ENCODE measurements at regions not wholly inside any gene's neighbourhood (a gene's known extent, or its start where the extent isn't known, plus 50 kb on each side); places are given as distances from the start of the nearest gene placed in this dataset.
"Not testable (repeated sequence)": the region's sequence is repeated elsewhere in the genome, so short reads cannot be mapped to it uniquely, and the experiment has no call there.

DNA sequence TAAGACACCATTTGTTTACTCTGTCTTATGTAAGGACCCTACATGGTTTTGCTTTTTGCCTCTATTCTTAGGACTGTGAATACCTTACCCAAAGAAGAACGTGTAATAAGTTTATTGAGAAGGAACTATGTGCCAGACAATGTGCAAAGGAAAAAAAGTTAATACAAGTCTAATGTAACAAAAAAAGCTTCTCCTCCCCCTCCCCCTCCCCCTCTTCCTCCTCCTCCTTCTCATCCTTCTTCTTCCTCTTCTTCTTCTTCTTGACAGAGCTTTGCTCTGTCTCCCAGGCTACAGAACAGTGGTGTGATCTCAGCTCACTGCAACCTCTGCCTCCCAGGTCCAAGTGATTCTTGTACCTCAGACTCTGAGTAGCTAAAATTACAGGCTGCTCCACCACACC lies 50.9 kb upstream of the MITF start:
- in situ Hi-C loops (cut with MboI; ENCODE audit: low sequenced_read_pairs), result no loop called here

DNA sequence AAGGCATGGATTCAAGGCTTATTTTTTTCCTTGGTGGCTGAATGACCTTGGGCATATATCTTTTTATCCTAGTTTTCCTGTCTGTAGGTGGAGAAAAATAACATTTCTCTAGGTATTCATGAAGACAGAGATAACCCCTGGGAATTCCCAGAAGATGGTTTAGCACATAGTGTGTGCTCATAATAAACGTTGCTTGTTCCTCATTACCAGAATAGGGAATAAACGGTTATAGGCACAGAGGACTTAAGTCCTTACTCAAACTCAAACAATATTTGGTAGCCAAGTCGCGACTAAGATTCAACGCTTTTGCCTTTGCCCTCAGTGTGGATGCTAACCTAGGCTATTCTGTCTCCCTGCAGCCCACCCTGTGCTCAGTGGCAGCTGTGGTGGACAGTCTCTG lies 51.6 kb upstream of the MITF start:
- in situ Hi-C loops (cut with MboI; ENCODE audit: low sequenced_read_pairs), result no loop called here

DNA sequence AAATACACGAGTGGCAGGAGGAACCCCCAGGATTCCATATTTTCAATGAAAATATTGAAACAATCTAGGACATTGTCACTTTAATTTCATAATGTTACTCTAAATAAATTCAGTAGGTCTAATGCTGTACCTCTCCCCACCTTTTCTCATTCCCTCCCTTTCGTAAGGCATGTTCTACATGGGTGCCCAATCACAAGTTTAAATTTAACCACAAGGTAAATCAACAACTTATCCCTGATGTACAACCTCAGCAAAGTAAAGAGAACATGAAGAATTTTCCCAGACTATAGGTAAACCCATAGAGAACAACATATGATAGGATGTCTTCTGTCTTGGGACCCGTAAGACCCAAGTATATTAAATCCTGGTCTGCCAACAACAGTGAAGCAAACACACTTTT lies 53.2 kb upstream of the MITF start:
- in situ Hi-C loops (cut with MboI; ENCODE audit: low sequenced_read_pairs), result no loop called here

DNA sequence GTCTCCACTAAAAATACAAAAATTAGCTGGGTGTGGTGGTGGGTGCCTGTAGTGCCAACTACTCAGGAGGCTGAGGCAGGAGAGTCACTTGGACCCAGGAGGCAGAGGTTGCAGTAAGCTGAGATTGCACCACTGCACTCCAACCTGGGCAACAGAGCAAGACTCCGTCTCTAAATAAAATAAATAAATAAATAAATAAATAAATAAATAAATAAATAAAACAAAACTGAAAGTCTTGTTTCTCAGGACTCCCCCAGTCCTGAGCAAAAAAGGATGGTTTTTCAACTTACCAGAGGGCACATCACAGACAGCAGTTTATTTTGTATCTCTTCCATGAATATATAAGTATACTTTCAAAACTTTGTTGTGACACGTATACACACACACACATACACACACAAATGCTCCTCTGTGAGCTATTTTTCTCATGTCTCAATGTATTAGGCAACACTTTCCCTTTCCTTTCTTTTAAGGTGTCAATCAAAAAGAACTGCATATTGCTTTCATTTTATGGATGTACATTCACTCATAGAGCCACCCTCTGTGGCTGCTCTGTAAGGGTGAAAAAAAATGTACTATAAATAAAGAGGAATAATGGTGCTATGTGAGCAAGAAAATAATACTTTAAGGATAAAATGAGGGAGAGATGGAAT lies 54.8 kb upstream of the MITF start:
- in situ Hi-C loops (cut with MboI; ENCODE audit: low sequenced_read_pairs), result no loop called here

DNA sequence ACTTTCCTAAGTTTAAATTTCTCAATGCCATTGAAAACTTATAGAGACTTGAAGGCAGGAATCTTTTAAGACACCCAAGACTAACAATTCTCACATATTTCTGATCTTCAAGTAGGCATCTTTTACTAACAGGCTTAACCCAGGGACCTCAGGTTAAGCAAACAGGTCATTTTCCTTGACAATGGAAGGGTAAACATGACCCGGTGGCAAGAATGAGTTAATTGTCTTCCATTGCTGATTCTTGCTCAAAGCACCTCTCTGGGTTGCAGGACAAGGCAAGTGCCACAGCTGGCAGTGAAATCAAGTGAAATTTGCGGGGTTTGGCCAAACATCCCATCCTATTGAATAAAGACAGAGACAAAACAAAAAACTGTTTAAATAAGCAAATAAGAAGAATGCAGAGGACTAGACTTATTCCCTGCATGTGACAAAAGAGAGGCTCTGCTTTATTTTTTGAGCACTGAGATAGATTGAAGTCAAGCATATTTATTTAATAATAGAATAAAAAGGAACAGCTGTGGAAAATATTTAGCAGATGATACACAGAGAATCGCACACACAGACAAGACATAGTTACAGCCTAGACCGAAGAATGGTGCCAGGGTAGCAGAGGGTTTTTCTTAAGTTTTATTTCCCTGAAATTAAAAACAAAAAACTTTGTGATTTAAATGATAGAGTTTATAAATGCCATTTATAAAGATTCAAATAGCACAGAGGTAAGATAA lies 56.0 kb upstream of the MITF start:
- in situ Hi-C loops (cut with MboI; ENCODE audit: low sequenced_read_pairs), result no loop called here

GRCh38 chr3:69677456-69677855 lies 61.8 kb upstream of the MITF start:
- in situ Hi-C loops (cut with MboI; ENCODE audit: low sequenced_read_pairs), result not testable (repeated sequence)

- in situ Hi-C loops (cut with MboI; ENCODE audit: low sequenced_read_pairs), result no loop called here
These were observed 63.3 kb upstream of the MITF start for GRCh38 chr3:69675786-69676530.

GRCh38 chr3:69674752-69675151 lies 64.5 kb upstream of the MITF start:
- in situ Hi-C loops (cut with MboI; ENCODE audit: low sequenced_read_pairs), result loop anchor here (25.0 kb wide), 1 partner anchor 512 kb away; no protein-coding TSS in a partner anchor

GRCh38 chr3:69671082-69671952 lies 67.9 kb upstream of the MITF start:
- in situ Hi-C loops (cut with MboI; ENCODE audit: low sequenced_read_pairs), result loop anchor here (25.0 kb wide), 1 partner anchor 509 kb away; no protein-coding TSS in a partner anchor

- in situ Hi-C loops (cut with MboI; ENCODE audit: low sequenced_read_pairs), result loop anchor here (25.0 kb wide), 1 partner anchor 507 kb away; no protein-coding TSS in a partner anchor
These were observed 70.2 kb upstream of the MITF start for GRCh38 chr3:69669070-69669469.

- in situ Hi-C loops (cut with MboI; ENCODE audit: low sequenced_read_pairs), result loop anchor here (25.0 kb wide), 1 partner anchor 503 kb away; no protein-coding TSS in a partner anchor
These were observed 74.1 kb upstream of the MITF start for GRCh38 chr3:69665026-69665737.

DNA sequence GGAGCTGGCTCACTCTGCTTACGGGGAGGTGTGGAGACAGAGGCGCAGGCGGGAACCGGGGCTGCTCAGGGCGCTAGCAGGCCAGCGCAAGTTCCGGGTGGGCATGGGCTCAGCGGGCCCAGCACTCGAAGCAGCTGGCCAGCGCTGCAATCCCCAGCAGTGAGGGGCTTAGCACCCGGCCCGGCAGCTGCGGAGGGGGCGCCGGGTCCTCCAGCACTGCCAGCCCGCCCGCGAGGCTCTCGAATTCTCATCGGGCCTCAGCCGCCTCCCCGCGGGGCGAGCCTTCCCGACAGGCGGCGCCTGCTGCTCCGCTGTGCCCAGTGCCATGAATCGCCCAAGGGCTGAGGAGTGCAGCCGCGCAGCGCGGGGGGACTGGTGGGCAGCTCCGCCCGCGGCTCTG lies 78.6 kb upstream of the MITF start:
- in situ Hi-C loops (cut with MboI; ENCODE audit: low sequenced_read_pairs), result loop anchor here (25.0 kb wide), 1 partner anchor 498 kb away; no protein-coding TSS in a partner anchor

DNA sequence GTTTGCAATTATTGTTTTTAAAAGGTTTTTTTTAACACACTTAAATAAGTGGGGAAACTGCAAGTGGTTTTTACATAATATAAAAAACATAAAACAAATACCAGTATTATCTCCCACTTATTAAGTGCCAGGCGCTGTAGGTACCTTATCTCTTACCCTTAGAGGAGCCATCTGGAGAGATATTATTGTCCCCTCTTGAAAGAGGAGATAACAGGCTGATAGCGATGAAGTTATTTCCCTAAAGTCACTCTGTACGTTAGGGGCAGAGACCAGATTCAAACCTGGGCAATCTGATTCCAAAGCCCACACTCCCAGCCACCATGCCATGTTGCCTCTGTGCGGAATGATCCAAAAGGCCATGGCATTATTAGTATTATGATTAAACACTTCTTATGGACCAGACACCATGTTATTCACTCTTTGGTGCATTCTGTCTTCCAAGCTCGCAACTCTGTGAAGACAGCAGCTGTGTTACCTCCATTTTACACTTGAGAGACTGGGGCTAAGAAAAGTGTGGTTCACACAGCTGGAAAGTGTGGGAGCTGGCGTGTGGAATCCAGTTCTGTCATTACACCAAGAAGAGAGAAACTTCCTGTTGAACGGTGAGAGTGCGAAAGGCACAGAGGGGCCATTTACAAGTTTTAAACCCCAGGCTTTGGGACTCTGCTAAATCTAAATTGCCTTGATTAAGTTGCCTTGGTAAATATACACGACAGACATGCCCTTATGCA lies 79.9 kb upstream of the MITF start:
- in situ Hi-C loops (cut with MboI; ENCODE audit: low sequenced_read_pairs), result loop anchor here (25.0 kb wide), 1 partner anchor 497 kb away; no protein-coding TSS in a partner anchor

GRCh38 chr3:69658514-69659140 lies 80.6 kb upstream of the MITF start:
- in situ Hi-C loops (cut with MboI; ENCODE audit: low sequenced_read_pairs), result loop anchor here (25.0 kb wide), 1 partner anchor 496 kb away; no protein-coding TSS in a partner anchor

DNA sequence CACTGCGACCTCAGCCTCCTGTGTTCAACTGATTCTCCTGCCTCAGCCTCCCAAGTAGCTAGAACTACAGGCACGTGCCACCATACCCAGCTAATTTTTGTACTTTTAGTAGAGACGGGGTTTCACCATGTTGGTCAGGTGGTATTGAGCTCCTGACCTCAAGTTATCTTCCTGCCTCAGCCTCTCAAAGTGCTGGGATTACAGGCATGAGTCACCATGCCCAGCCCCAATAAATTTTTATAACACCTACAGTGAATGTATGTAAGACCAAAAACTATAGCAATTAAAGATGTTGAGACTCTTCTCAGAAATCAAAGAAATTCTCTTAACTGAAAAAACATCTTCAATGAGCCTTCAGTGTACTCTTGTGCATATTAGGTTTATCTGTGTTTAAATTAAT lies 82.2 kb upstream of the MITF start:
- in situ Hi-C loops (cut with MboI; ENCODE audit: low sequenced_read_pairs), result loop anchor here (25.0 kb wide), 1 partner anchor 495 kb away; no protein-coding TSS in a partner anchor

DNA sequence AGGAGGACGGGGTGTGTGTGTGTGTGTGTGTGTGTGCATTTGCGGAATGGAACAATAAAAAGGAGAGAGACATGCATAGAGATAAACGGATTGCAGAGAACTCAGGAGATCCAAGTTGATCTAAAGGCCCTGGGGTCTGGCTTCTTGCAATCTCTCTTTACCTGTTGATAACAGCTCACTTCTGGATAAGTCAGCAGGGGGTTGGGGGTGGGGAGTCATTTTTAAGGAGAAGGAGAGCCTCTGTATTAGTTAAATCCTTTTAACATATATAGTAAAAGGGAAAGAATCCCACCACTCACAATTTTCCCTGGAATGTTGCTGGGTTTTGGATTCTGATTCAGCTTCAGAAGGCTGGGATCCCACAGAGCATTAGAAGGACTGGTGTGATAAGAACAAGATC lies 87.5 kb upstream of the MITF start:
- in situ Hi-C loops (cut with MboI; ENCODE audit: low sequenced_read_pairs), result loop anchor here (25.0 kb wide), 1 partner anchor 489 kb away; no protein-coding TSS in a partner anchor

DNA sequence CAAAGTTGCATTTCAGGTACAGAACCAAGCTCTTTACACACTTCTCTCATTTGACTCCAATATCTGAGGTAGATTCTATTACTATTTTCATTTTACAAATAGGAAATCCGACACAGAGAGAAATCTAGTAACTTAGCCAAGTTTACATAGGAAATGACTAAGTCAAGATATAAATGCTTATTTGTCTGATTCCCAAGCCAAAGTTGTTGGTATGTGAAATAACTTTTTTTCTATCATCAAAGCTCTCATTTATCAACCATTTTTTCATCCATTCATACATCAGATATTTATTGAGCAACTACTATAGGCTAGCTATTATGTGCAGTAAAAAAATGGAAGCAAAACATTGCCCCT lies 89.2 kb upstream of the MITF start:
- in situ Hi-C loops (cut with MboI; ENCODE audit: low sequenced_read_pairs), result loop anchor here (25.0 kb wide), 1 partner anchor 488 kb away; no protein-coding TSS in a partner anchor

Data from HL-60/S4 treated with retinoic acid at 250 ng/mL for 4 days and 3 days (cell line).